PC-9 (cell line): ENCODE measurements at regions not wholly inside any gene's neighbourhood (a gene's known extent, or its start where the extent isn't known, plus 50 kb on each side); places are given as distances from the start of the nearest gene placed in this dataset.

Experiments
- EZH2 ChIP-seq: fragments of 200-600 bp; sonication (generic); IDR thresholded peaks from 2 replicates; pipeline ENCODE4 v1.8.0; 2017; ENCODE audit warnings: antibody characterized with exemption, low read depth
- TF ChIP-seq, protein P1 (sequence below): fragments of 200-600 bp; sonication (generic); conservative IDR thresholded peaks from 2 replicates; pipeline ENCODE4 v1.6.1; 2017; ENCODE audit warnings: mixed run types, antibody characterized with exemption, mild to moderate bottlenecking, moderate library complexity

DNA sequence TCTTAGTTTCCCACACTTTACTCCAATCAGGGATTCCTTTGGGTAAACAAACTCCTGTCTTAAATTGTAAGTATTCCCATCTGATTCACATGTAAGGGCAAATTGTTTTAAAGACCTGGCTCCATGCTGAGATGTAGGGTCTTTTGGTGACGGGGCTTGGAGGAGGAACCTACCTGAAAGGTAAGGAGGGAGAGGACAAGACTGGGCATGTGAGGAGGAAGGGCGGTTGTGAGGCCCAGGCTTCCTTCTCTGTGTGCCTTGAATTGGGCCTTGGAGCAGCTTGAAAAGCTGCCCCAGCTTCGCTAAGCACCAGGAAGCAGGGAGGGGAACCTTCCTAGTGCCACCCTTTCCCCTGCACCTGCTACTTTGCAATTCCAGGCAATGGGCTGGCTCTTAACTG lies 86.8 kb downstream of the C9orf152 start:
- TF ChIP-seq EZH2 = no peak
- TF ChIP-seq, protein P1, sequence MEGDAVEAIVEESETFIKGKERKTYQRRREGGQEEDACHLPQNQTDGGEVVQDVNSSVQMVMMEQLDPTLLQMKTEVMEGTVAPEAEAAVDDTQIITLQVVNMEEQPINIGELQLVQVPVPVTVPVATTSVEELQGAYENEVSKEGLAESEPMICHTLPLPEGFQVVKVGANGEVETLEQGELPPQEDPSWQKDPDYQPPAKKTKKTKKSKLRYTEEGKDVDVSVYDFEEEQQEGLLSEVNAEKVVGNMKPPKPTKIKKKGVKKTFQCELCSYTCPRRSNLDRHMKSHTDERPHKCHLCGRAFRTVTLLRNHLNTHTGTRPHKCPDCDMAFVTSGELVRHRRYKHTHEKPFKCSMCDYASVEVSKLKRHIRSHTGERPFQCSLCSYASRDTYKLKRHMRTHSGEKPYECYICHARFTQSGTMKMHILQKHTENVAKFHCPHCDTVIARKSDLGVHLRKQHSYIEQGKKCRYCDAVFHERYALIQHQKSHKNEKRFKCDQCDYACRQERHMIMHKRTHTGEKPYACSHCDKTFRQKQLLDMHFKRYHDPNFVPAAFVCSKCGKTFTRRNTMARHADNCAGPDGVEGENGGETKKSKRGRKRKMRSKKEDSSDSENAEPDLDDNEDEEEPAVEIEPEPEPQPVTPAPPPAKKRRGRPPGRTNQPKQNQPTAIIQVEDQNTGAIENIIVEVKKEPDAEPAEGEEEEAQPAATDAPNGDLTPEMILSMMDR = no peak
